Hematopoietic multipotent progenitor cell treated with erythropoietin and hydrocortisone succinate and interleukin-3 and kit ligand, for 4 days (in vitro differentiated cells): ENCODE measurements at regions not wholly inside any gene's neighbourhood (a gene's known extent, or its start where the extent isn't known, plus 50 kb on each side); places are given as distances from the start of the nearest gene placed in this dataset.
"Not testable (repeated sequence)": the region's sequence is repeated elsewhere in the genome, so short reads cannot be mapped to it uniquely, and the experiment has no call there.

Source experiments
- DNase-seq: peaks from one replicate; pipeline ENCODE4 v3.0.0-alpha.2; 2015

DNA sequence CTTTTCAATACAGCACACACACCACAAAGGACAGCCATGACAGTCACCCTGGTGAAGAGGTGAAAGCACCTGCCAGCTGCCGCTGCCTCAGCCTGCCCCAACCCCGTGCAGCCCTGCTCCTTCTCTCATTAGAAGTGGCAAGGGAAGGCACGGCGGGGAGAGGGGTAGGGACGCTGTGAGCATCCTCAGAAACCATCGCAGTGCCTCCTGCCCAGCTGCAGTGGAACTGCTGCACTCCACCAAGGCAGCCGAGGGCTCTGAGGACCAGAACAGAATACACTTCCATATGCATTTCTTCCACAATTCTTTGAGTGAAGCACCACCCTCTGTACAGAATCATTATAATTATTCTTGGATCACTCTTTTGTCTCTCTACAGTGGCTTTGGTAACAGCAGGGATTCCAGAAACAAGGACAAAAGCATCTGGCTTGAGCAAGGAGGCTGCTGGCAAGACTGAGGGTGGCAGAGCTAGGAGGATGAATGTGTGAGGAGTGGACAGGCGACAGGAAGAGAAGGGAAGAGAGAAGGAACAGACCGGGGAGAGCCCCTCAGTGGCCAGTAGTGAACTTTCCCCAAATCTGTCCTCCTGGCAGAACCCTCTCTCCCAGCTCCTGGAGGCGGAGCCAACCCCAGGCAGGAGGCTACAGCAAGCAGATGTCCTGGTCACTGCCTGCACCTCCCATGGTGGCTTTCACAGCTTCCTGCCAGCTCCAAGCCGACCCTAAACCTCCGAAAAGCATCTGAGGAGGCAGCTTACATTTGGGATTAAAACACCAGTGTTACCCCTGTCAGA, 73.2 kb downstream of the MTNR1A start:
- DNase-seq = no peak

DNA sequence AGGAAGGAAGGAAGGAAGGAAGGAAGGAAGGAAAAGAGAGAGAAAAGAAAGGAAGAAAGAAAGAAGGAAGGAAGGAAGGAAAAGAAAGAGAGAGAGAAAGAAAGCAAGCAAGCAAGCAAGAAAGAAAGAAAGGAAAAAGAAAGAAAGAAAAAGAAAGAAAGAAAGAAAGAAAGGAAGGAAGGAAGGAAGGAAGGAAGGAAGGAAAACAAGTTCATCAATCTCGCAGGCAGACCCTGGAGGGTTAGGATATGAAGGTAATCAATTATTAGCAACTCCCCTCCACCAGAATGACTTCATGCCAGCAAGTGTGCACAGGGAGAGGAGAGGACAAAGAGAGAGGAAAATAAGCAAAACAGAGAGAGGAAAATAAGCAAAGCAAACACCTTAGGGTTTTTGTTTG, 80.2 kb downstream of the MTNR1A start:
- DNase-seq = no peak

DNA sequence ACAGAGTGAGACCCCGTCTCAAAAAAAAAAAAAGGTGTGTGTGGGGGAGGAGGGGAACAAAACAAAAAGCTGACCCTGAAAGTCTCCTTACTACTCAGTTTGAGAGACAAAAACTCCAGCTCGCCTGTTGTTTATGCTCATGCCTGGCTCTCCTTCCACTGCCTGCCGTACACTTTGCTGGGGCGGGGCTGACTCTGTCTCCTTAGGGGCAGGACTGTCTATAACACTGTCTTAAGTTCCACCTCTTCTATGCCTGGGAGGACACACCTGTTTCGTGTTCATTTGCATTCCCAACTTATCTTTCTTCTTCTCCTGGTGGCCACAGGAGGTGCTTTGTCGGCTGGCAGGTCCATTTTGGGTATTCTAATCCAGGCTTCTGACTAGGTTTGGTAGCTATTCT, 81.4 kb downstream of the MTNR1A start:
- DNase-seq = no peak

DNA sequence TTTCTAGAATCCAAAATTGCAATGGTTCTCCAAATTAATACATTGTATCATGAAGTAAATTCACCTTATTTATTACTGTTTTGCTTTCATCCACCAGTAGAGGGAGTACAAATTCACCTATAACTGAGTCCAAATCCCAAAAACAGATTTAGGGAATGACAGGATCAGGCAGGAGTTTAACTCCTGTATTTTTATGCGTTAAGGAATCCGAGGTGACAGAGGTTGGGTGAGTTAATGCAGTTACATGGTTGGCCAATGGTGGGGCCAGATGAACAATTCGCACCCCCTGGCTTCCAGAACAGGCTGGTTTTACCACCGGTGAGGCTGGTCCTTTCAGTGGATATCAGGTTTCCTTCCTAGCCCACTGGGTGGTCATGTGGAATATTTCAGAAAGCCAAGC, 82.4 kb downstream of the MTNR1A start:
- peak; percentile 10 for DNase-seq

DNA sequence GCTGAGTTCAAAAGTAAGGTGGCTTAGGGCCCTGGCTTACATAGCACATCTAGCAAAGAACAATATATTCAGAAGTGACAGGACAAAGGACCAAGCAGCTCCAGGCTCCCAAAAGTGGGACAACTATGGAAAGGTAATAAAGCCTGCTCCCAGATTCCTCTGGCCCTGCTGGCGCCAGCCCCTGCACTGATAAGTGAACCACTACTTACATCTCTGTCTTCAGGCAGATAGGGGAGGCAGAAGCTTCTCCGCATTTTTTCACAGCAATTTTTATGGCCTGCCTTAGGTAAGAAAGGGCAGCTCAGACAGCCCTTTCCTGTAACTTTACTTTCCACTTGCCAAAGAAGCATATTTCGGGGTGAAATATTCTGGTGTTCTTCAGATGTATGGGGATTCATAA, 83.9 kb downstream of the MTNR1A start:
- DNase-seq = no peak

DNA sequence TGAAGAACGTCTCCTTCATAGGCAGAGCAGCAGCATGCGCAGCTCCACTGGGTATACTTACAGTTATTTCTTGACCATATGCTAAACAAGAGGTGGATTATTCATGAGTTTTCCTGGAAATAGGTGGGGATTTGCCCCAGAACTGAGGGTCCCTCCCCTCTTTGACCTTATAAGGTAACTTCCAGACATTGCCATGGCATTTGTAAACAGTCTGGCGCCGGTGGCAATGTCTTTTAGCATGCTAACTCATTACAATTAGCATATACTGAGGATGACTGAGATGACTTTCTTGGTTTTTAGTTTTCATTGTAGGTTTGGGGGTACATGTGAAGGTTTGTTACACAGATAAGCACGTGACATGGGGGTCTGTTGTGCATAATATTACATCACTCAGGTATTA, 97.3 kb downstream of the MTNR1A start:
- no peak for DNase-seq

DNA sequence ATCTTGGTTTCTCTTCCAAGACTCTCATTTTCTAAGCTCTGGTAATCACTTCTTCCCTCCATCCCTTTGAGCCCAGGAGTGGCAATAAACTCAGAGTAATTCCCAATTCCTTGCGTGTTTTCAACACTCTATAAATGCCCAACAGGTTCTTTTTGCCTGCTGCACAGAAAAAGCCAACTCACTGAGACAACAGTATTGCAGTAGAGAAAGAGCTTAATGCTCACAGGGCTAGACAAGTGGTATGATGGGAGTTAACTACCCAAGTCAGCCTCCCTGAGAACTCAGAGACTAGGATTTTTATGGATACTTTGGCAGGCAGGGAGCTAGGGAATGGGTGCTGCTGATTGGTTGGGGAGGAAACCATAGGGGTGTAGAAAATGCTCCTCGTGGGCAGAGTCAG, 103.4 kb downstream of the MTNR1A start:
- DNase-seq = no peak

DNA sequence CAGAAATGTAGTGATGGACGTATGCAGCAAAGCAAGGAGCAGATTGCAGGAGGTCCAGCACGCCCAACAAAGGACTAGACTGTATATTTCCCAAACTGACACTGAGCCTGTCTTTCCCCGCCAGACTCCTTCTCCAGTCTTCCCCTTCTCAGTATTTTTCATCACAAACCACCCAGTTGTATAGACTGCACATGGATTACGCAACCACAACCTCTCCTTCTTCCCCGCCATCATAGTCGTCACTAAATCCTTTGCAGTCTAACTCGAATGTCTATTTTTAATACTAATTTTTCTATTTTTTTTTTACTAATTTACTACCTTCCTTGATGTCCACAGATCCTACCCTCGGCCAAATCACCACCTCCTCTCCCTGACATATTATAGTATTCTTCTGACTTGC, 105.4 kb downstream of the MTNR1A start:
- DNase-seq = no peak

DNA sequence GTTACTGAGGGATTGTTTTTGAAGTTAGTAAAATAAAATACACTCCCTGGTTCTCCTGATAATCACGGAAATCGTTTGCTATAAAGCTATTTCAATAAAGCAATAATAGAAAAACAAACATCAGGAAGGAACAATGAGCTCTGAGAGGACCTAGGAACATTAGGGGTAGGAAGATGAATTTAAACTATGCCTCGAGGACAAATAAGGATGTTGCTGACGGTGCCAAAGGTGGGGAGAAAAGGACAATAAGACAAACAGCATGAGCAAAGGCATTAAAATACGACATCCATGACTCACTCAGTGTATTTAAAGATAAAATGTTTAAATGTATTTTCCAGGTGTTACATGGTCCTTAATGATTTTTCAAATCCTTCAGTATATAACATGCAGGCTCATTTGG, 110.3 kb downstream of the MTNR1A start:
- no peak for DNase-seq

DNA sequence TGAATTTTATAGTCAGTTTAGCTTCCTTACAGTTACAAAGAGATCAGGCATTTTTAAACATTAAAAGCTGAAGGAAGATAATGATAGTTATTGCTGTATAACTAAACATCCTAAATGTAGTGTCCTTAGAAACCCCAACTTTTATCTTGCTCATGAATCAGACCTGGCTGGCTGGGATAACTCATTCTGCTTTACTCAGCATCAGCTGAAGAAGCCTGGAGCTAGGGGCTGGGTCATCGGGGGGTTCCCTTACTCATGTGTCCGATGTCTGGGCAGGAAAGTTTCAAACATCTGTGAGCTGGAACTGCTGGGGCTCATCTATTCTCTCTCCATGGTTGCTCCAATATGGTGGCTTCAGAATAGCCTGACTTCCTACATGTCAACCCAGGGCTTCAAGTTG, 113.9 kb downstream of the MTNR1A start:
- no peak for DNase-seq

DNA sequence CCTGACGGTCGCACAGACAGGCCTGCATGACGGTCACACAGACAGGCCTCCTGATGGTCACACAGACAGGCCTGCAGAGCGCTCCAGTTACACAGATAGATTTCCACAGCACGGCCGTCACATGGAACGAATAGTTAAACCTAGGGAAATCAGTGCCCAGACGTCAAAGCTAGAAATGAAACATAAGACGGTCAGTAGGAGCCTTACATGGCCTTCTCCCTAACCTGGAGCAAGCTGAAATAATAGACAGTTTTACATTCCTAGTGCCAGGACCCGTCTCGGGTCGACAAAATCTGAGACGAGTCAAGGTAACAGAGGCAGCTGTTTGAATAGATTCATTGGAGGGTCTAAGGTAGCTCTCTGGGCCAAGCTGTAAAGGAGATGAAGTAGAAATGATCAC, 126.9 kb downstream of the MTNR1A start:
- DNase-seq = no peak

DNA sequence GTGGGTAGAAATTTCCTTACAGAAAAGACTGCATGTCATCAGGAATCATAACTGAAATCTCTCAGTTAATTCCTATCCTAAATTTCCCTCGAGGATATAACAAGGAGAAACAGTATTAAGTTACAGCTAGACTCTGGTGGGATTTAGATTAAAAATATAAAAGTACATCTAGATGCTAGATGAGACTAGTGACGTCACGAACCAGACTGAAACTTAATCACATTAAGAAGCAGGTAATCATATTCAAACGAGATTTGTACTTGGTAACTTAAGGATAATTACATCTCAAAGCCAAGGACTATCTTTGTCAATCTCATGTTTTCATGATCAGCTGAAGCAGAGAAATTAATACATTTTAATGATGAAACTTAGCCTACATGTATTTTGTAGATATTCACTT, 130.6 kb downstream of the MTNR1A start:
- DNase-seq = no peak

DNA sequence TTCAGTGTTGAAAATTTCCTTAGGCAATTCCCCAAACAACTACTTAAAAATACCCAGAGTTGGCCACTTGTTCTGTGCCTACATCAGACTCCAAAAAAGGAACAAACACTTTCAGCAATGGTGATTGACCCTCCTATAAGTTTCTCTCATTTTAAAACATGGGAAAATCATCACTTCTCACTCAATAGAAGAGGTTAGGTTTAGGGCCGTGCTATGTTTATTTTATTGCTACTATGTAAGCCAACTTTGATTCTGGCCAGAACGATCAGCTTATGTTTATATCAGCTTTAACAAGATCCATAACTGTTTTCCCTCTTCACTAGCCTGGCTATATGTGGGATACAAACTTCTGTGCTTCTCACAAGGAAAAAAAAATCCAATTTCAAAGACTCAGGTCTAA, 133.1 kb downstream of the MTNR1A start:
- no peak for DNase-seq

DNA sequence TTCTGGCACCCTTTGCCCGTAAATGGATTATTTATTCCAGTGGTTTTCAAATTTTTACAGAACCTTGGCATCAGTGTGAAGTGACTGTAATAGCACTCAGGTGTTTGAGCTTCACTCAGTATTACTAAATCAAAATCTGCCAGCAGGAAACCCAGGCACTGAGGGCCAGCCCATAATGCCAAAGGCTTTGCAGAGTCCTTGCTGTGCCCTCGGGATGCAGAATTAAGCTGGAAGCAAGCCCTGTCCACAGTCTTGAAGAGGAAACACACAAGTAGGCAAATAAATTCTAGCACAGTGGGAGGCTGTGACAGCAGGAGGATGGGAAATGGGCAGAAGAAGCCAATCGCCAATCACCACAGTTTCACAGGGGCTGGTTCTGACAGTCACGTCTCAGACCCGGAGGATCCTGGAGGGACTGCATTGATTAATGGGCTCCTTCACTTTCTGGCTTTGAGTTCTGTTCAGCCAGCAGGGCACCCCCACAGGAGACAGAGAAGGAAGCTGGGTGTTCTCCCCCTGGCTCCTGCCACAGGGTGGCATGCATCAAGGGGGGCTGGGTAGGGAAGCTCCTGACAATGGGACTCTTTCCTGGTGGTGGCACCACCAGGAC, 138.8 kb downstream of the MTNR1A start:
- no peak for DNase-seq

DNA sequence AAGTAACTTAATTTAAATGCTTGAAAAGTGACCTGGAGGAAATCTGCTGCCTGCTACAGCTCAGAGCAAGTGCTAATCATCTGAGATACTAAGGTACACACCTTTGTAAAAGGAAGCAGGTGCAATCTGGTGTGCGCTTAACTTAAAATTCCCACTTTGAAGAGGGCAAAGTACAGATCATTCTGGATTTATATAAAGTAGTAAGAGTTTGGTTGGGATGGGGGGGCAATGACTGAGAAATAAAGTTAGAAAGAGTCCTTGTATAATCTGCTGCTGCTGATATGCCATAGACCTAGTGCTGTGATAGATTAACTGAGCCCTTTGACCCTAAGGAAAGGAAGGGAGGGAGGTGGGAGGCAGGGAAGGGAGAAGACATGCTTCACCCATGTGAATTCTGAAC, 141.0 kb downstream of the MTNR1A start:
- no peak for DNase-seq

DNA sequence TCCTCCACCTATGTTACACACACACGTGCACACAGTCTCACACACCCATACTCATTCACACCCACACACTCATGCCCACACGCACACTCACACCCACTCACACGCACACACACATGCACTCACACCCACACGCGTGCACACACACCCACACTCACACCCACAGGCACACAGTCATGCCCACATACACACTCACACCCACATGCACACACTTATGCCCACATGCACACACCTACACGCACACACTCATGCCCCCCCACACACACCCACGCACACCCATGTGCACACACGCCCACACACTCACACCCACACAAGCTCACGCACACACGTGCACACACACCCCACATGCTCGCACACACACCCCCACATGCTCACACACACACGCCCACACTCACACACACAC, 140.0 kb downstream of the F11 start:
- DNase-seq = no peak

DNA sequence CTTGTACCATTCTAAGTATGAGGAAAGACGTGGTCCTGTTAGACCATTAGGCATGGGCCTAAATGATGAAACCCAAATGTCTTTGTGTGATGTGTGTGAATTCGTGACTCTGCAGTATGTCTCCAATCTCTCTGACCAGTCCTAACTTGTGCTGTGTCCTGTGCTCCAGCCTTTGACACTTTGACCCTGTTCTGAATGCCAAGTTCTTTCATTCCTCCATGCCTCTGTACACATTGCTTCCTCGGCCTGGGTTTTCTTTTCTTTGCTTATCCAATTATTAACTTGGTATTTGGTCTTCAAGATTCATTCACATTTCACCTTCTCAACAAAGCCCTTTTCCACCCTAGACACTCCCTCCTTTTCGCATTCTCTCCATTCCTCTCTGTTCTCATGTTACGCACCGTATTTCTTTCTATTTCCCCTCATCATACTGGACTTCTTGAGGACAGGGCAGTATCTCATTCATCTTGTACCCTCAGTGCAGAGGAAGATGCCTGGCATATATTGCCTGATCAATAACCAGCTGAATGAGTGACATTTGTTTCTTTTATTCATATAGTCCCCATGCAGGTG, 138.7 kb downstream of the F11 start:
- DNase-seq = no peak

DNA sequence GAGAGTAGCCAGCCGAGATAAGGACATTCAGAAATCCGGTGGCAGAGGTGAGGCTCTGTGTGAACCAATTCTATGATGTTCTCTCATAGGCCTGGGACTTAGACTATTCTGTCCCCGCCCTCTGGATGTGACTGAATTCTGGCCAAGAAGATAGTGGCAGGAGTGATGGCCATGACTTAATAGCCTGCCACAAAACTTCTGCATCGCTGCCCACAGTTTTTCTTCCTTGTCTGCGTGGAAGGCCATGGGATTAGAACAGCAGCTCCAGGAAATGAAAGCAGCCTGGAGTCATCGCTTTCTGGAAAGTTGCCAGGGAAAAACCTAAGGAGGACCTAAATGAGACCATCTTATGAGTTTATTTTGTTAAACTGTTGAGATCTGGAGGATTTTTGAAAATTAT, 134.7 kb downstream of the F11 start:
- no peak for DNase-seq

DNA sequence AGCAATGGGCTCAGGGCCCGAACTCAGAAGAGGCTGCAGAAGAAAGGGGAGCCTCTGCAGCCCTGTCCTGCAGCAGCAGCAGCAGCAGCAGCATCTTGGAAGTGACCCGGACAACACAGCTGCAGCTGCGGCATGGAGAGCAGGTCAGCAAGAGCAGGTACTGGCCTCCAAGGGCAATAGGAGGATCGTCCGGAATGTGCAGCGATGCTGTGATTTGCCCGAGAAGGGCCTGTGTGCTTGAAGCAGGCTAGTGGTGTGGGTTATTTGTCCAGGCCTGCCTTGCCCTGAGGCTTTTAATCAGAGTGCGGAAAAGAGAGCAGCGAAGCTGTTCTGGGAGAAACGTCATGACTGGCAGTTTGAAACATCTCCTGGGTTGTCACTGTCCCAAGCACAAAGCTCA, 126.0 kb downstream of the F11 start:
- no peak for DNase-seq

DNA sequence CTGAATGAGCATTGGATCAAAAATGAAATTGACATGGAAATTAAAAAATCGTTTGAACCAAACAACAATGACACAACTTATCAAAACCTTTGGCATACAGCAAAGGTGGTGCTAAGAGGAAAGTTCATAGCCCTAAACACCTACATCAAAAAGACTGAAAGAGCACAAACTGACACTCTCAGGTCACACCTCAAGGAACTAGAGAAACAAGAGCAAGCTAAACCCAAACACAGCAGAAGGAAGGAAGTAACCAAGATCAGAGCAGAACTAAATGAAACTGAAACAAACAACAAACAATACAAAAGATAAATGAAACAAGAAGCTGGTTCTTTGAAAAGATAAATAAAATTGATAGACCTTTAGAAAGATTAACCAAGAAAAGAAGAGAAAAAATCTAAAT, 118.3 kb downstream of the F11 start:
- not testable (repeated sequence) for DNase-seq

DNA sequence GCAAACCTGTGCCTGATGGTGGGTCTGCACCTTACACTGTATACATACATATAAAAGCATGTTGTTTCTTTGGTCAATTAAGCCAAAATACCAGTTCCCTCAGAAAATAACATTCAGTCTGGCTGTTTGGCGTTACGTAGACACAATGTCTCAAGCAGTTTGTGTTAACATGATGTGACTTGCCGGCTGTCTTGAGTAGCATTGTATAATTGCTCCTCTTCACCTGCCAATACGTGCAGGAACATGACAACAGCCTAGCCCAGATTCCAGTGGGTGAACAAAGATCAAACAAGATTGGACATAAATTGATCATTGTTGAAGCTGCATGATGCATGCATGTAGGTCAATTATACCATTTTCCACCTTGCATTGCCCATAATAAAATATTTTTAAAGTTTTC, 102.3 kb downstream of the F11 start:
- no peak for DNase-seq

DNA sequence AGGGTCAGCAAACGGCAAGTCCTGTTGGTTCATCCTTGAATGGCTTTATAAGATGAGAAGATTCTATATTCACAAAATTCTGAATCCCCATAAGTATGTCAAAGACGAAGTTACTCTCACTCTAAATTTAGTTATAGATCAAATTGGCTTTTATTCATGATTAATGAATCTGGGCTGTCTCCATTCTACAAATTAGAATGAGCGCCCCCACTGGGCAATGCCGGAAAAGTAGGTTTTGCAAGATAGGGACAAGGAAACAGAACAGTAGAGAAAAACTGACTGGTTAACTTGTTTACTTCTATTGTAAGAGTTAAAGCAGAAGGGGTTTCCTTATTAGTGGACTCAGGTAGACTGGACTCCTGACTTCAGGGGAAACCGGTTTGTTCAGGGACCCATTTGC, 100.3 kb downstream of the F11 start:
- no peak for DNase-seq

DNA sequence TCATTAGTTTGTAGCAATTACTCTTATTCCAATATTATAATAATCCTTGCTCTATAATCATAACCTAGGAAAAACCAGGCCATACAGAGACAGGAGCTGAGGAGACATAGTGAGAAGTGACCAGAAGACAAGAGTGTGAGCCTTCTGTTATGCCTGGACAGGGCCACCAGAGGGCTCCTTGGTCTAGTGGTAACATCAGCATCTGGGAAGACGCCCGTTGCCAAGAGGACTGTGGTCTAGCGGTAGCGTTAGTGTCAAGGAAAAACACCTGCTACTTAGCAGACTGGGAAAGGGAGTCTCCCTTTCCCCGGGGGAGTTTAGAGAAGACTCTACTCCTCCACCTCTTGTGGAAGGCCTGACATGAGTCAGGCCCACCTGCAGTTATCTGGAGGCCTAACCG, 97.0 kb downstream of the F11 start:
- not testable (repeated sequence) for DNase-seq

DNA sequence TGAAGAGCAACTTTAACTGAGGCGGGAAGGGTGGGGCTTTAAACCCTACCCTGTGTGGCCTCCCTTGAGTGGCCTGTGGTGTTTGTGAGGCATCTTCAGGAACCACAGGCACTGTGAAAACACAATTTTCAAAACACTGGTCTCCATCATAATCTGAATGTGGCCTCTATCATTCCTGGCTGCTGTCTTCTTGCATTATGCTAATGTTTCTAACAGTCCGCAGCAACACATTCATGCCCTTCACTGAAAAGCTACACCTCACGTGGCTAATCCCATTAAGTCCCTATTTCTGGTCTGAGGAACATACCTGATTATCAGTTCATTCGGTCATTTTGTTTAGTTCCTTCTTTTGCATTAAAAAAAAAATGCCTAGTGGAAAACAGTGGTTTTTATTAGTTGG, 94.6 kb downstream of the F11 start:
- no peak for DNase-seq
